Heart right ventricle (tissue), 16 donors: ENCODE measurements at regions not wholly inside any gene's neighbourhood (a gene's known extent, or its start where the extent isn't known, plus 50 kb on each side); places are given as distances from the start of the nearest gene placed in this dataset.

ENCODE experiments used
- ATAC-seq, 8 donors: fragments of 200-7000 bp; cut with Tn5 transposase; one replicate each; pipeline ENCODE4 v1.9.1; 2020; ENCODE audit warnings: mild to moderate bottlenecking in 8 of 8, moderate library complexity in 8 of 8, moderate number of reproducible peaks in 1 of 8
- DNase-seq, 2 donors: peaks; one replicate each; pipeline ENCODE4 v3.0.0-alpha.2; 2020
- H3K27ac ChIP-seq, 10 donors: fragments of 200-600 bp; sonication (generic) in 2 of 10; one replicate each; pipeline versions ENCODE4 v1.5.0 to v1.8.0; 2020 to 2022; ENCODE audit warnings: mild to moderate bottlenecking in 3 of 10
- H3K27me3 ChIP-seq, 7 donors: fragments of 200-600 bp; one replicate each; pipeline ENCODE4 v1.8.0; 2021 to 2022; ENCODE audit warnings: mild to moderate bottlenecking in 2 of 7
- H3K36me3 ChIP-seq, 9 donors: fragments of 200-600 bp; sonication (generic) in 1 of 9; one replicate each; pipeline versions ENCODE4 v1.5.0 to v1.8.0; 2020 to 2022; ENCODE audit warnings: mild to moderate bottlenecking in 2 of 9
- H3K4me1 ChIP-seq, 9 donors: fragments of 200-600 bp; sonication (generic) in 1 of 9; one replicate each; pipeline versions ENCODE4 v1.5.0 to v1.8.0; 2020 to 2022; ENCODE audit warnings: mild to moderate bottlenecking in 4 of 9
- H3K4me3 ChIP-seq, 10 donors: fragments of 200-600 bp; sonication (generic) in 2 of 10; one replicate each; pipeline versions ENCODE4 v1.5.0 to v1.8.0; 2020 to 2022; ENCODE audit warnings: mild to moderate bottlenecking in 7 of 10, moderate library complexity in 2 of 10
- H3K9me3 ChIP-seq, 11 donors: fragments of 200-600 bp in 10 of 11; sonication (generic) in 2 of 11; one replicate each; pipeline versions ENCODE4 v1.5.0 to v1.8.0; 2013 to 2022; ENCODE audit warnings: mild to moderate bottlenecking in 2 of 11, control low read depth in 1 of 11, moderate library complexity in 1 of 11
- CTCF ChIP-seq, 9 donors: fragments of 200-600 bp; sonication (generic) in 2 of 9; IDR thresholded peaks; one replicate each; pipeline versions ENCODE4 v1.5.0 to v1.8.0; 2021 to 2022; ENCODE audit warnings: antibody characterized with exemption in 9 of 9, mild to moderate bottlenecking in 5 of 9, moderate library complexity in 1 of 9
- WGBS, 2 donors: extraction: QIAGEN DNeasy Blood & Tissue Kit; methylation state at CpG; one replicate each; pipeline ENCODE4 v1.1.7; 2013; ENCODE audit warnings: inconsistent platforms in 1 of 2; 5-methylcytosine and 5-hydroxymethylcytosine counted together
- intact Hi-C, 10 donors: fragments of 100-400 bp; cut with DNase I; formaldehyde crosslinking; loops; one replicate each; pipeline versions ENCODE4 v1.11.1 to v1.14.2; 2022
- donor health status: Arrhythmogenic right ventricular cardiomyopathy.
- donor health status: ischemic (EF 13 %, LVEDD 7.1; RV severe dilation, severe dysfunction).
- donor health status: healthy with polysubstance abuse.
- donor health status: DM: no; HTN: yes; CAD: no.
- donor health status: DM: no; HTN: no; CAD: no.
- donor health status: ischemic (EF 25% LVEDD 6.9; RV normal size, moderate dysfunction).
- donor health status: ischemic (EF 25% LVEDD 5.7; RV mildly dilated, moderate dysfunction).
- donor health status: healthy.
- donor health status: DM: yes; HTN: yes; CAD: no.
- donor health status: Ischemic cardiomyopathy.
- donor health status: ischemic (EF 35%, LVEDD 5.7; RV mildly dilated, moderate dysfunction).
- donor health status: nonischemic (EF 11% LVEDD 7.7; RV severe dilation, severe dysfunction).
- donor health status: DM: yes; HTN: yes; CAD: no.
- donor health status: PGD.
- donor health status: ischemic (EF 29% LVEDD 5.4; RV normal size, mild dysfunction).
- donor health status: nonischemic (EF 23%, LVEDD 6.1; RV moderate dilation, normal function).

DNA sequence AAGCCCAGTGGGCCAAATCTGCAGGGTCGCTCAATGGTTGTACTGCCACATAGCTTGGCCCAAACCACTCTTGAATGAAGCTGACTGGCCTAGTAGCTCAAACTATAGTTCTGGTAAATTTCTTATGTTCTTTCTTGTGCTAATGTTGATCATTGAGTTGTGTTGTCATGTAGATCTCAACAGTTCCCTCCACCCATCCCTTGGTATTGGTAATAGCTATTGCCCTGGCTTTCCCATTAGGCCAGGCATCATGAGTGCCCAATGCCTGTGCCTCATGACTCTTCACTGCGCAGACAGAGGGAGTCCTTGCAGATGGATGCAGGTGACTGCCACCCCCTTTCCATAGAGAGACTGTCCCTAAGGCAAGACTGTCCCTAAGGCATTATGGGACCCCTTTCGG, 988.4 kb downstream of the KCNMA1 start:
- intact Hi-C loops = no loop called here
- ATAC-seq (no peak), DNase-seq (no peak)
- H3K4me3 ChIP-seq = no peak overlapping the region
- H3K4me1 ChIP-seq = peaks cover 0 to 5% (median 0%) of the 10 kb centered on the region in 9 donors
- H3K36me3 ChIP-seq = no peaks in the 10 kb centered on the region
- TF ChIP-seq CTCF (IDR thresholded peaks at IDR 0.05) = no peak
- 83% methylated on average over 3 of the region's 3 CpGs for WGBS, 2 donors
- no peaks in the 10 kb centered on the region for H3K27me3 ChIP-seq
- no peak overlapping the region for H3K27ac ChIP-seq
- no peaks in the 10 kb centered on the region for H3K9me3 ChIP-seq

DNA sequence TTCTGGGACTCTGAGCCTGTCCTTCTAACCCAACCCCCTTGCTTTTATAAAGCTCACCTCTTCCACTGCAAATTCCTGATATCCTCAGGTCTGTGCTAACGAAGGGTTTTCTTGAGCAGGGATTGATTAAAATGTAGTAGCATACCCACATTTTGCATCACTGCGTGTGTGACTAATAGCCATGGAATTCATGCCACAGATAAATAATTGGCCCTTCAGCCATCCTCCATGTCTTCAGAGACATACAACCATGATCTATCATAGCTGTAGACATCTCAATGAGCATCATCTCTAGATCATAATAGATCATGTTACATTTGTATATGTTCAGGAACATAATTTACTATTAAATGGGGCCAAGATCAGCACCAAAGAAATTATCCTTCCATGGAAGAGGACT, 990.3 kb downstream of the KCNMA1 start:
- Histone ChIP-seq H3K27me3 (no peaks in the 10 kb centered on the region), H3K4me1 (peaks cover 0 to 5% (median 0%) of the 10 kb centered on the region in 9 donors), H3K4me3 (no peak overlapping the region), H3K27ac (no peak overlapping the region), H3K36me3 (no peaks in the 10 kb centered on the region), H3K9me3 (no peaks in the 10 kb centered on the region)
- no peak for DNase-seq
- WGBS, 2 donors = 78% methylated on average over 2 of the region's 2 CpGs
- TF ChIP-seq CTCF (IDR thresholded peaks at IDR 0.05) = no peak
- intact Hi-C loops = no loop called here
- no peak for ATAC-seq

- 88 to 89% methylated on average over 3 of the region's 3 CpGs for WGBS, 2 donors
- TF ChIP-seq CTCF (IDR thresholded peaks at IDR 0.05) = no peak
- Histone ChIP-seq H3K36me3 (no peaks in the 10 kb centered on the region), H3K4me1 (peaks cover 0 to 5% (median 0%) of the 10 kb centered on the region in 9 donors), H3K27ac (no peak overlapping the region), H3K9me3 (no peaks in the 10 kb centered on the region), H3K4me3 (no peak overlapping the region), H3K27me3 (no peaks in the 10 kb centered on the region)
- ATAC-seq (no peak), DNase-seq (no peak)
- intact Hi-C loops = no loop called here
These were observed 992.3 kb downstream of the KCNMA1 start for GRCh38 chr10:76645341-76645740.

- Histone ChIP-seq H3K27me3 (no peaks in the 10 kb centered on the region), H3K9me3 (no peaks in the 10 kb centered on the region), H3K27ac (no peak overlapping the region), H3K36me3 (no peaks in the 10 kb centered on the region), H3K4me1 (peaks cover 0 to 1% (median 0%) of the 10 kb centered on the region in 9 donors), H3K4me3 (no peak overlapping the region)
- ATAC-seq = no peak
- intact Hi-C loops = no loop called here
- 89 to 97% methylated on average over 2 of the region's 2 CpGs for WGBS, 2 donors
- no peak for TF ChIP-seq CTCF (IDR thresholded peaks at IDR 0.05)
- no peak for DNase-seq
These were observed 993.1 kb downstream of the KCNMA1 start for GRCh38 chr10:76644476-76644875.

DNA sequence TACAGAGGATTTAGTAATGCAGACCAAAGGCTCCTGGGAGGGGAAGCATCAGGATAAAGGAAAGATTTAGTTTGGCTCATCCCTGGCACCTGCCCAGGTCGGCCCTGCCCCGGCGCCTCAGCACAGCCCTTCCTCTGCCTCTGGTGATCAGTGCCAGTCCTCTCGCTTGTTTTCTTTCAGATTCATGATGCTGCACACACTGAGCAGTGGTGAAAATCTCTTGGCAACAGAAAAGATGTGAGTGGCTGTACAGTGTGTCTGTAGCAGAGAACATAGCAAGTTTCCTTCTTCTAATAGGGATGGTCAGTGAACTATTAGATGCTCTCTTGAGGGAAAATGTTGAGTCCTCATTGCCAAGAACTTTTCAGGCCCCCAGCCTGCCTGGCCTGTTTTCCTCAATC, 994.1 kb downstream of the KCNMA1 start:
- intact Hi-C loops = no loop called here
- Histone ChIP-seq H3K27me3 (no peaks in the 10 kb centered on the region), H3K36me3 (no peaks in the 10 kb centered on the region), H3K4me1 (no peaks in the 10 kb centered on the region), H3K9me3 (no peaks in the 10 kb centered on the region), H3K27ac (no peak overlapping the region), H3K4me3 (no peak overlapping the region)
- ATAC-seq = peak in 3 of 8 donors; percentile 38 to 51 (median 49)
- WGBS, 2 donors = 71 to 80% methylated on average over 4 of the region's 4 CpGs
- TF ChIP-seq CTCF (IDR thresholded peaks at IDR 0.05) = no peak
- DNase-seq = no peak
